ENCODE measurements at regions not wholly inside any gene's neighbourhood (a gene's known extent, or its start where the extent isn't known, plus 50 kb on each side); places are given as distances from the start of the nearest gene placed in this dataset.

- no TSS peak for BruUV-seq (replicated peaks)
- ChIA-PET POLR2A (no interaction called here), CTCF (interaction anchor here (1.6 kb wide), 1 partner anchor 21 kb away, joined by 3 read pairs; no protein-coding TSS in a partner anchor)
- Histone ChIP-seq H3K79me2 (ENCODE audit: control insufficient read depth, insufficient read depth, low read length) (no peaks in the 10 kb centered on the region), H3K4me1 (ENCODE audit: control insufficient read depth, extremely low read depth, insufficient read depth, low read length) (no peaks in the 10 kb centered on the region), H3K36me3 (ENCODE audit: control insufficient read depth in 2 of 2, extremely low read depth in 1 of 2, insufficient read depth in 2 of 2, low read length in 2 of 2) (no peaks in the 10 kb centered on the region), H3K27me3 (ENCODE audit: control insufficient read depth in 2 of 2, insufficient read depth in 2 of 2, low read length in 2 of 2) (no peaks in the 10 kb centered on the region), H3K9me3 (replicated peaks; ENCODE audit: control insufficient read depth, insufficient read depth, low read length) (no peaks in the 10 kb centered on the region), H3K4me2 (ENCODE audit: insufficient read depth, low read length) (no peak overlapping the region), H2AFZ (ENCODE audit: low read depth, low read length) (no peak overlapping the region), H3K27ac (ENCODE audit: insufficient read depth, low read depth, low read length) (no peak overlapping the region), H4K20me1 (replicated peaks; ENCODE audit: control insufficient read depth, extremely low read depth, insufficient read depth, low read length) (no peaks in the 10 kb centered on the region), H3K4me3 (replicated peaks in 1 of 3; ENCODE audit: insufficient read depth in 1 of 3, low read depth in 1 of 3, low read length in 3 of 3) (no peak overlapping the region), H3K9me1 (replicated peaks; ENCODE audit: control insufficient read depth, extremely low read depth, insufficient read depth, low read length) (no peaks in the 10 kb centered on the region), H3K9ac (replicated peaks; ENCODE audit: extremely low read depth, insufficient read depth, low read length) (no peak overlapping the region)
- FAIRE-seq, result no peak
- dilution Hi-C loops (cut with MboI; ENCODE audit: extremely low pct_ligation_motif_present, low sequenced_read_pairs) (no loop called here), intact Hi-C loops (cut with micrococcal nuclease) (no loop called here)
- no peak for DNase-seq (ENCODE audit: low read depth, low spot score)
- no peak for TF ChIP-seq MYC (IDR thresholded peaks at IDR 0.05; ENCODE audit: low read depth, low read length)
- no peak for TF ChIP-seq POLR2AphosphoS5 (IDR thresholded peaks at IDR 0.05; ENCODE audit: insufficient read depth, low read depth, low read length)
- TF ChIP-seq GATA2 (IDR thresholded peaks at IDR 0.05; ENCODE audit: insufficient read depth, insufficient read length, low read depth, low read length), result no peak
- no peak for TF ChIP-seq MAX (IDR thresholded peaks at IDR 0.05; ENCODE audit: insufficient read depth, insufficient read length)
- no peak for TF ChIP-seq POLR2A (IDR thresholded peaks at IDR 0.05; ENCODE audit: low read depth, low read length)
- TF ChIP-seq JUN (IDR thresholded peaks at IDR 0.05; ENCODE audit: borderline replicate concordance, insufficient read depth, insufficient read length, low read depth), result no peak
- TF ChIP-seq FOS (IDR thresholded peaks at IDR 0.05; ENCODE audit: borderline replicate concordance, insufficient read depth, low read length), result no peak
- TF ChIP-seq CTCF (IDR thresholded peaks at IDR 0.05; ENCODE audit: extremely low read depth in 1 of 2, insufficient read depth in 1 of 2, low read depth in 1 of 2, low read length in 2 of 2), result no peak
- no peak for TF ChIP-seq EZH2 (IDR thresholded peaks at IDR 0.05; ENCODE audit: borderline replicate concordance, low read depth, low read length, severe bottlenecking)
Measured at GRCh38 chr5:89302102-89302891, 419.3 kb upstream of the MEF2C start.

Measured in endothelial cell of umbilical vein (primary cell).